ENCODE measurements at regions not wholly inside any gene's neighbourhood (a gene's known extent, or its start where the extent isn't known, plus 50 kb on each side); places are given as distances from the start of the nearest gene placed in this dataset.

GRCh38 chr4:120225527-120225926, 158.9 kb upstream of the MAD2L1 start:
- TF ChIP-seq, protein P1, sequence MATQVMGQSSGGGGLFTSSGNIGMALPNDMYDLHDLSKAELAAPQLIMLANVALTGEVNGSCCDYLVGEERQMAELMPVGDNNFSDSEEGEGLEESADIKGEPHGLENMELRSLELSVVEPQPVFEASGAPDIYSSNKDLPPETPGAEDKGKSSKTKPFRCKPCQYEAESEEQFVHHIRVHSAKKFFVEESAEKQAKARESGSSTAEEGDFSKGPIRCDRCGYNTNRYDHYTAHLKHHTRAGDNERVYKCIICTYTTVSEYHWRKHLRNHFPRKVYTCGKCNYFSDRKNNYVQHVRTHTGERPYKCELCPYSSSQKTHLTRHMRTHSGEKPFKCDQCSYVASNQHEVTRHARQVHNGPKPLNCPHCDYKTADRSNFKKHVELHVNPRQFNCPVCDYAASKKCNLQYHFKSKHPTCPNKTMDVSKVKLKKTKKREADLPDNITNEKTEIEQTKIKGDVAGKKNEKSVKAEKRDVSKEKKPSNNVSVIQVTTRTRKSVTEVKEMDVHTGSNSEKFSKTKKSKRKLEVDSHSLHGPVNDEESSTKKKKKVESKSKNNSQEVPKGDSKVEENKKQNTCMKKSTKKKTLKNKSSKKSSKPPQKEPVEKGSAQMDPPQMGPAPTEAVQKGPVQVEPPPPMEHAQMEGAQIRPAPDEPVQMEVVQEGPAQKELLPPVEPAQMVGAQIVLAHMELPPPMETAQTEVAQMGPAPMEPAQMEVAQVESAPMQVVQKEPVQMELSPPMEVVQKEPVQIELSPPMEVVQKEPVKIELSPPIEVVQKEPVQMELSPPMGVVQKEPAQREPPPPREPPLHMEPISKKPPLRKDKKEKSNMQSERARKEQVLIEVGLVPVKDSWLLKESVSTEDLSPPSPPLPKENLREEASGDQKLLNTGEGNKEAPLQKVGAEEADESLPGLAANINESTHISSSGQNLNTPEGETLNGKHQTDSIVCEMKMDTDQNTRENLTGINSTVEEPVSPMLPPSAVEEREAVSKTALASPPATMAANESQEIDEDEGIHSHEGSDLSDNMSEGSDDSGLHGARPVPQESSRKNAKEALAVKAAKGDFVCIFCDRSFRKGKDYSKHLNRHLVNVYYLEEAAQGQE (IDR thresholded peaks at IDR 0.05; ENCODE audit: low read depth) = no peak
- TF ChIP-seq MAX (IDR thresholded peaks at IDR 0.05) (no peak), RAD21 (IDR thresholded peaks at IDR 0.05; ENCODE audit: low read depth) (no peak), TCF12 (IDR thresholded peaks at IDR 0.05; ENCODE audit: low read depth) (no peak), CREB1 (IDR thresholded peaks at IDR 0.05; ENCODE audit: low read depth) (no peak), CEBPB (IDR thresholded peaks at IDR 0.05) (no peak), YY1 (IDR thresholded peaks at IDR 0.05; ENCODE audit: low read depth) (no peak), EP300 (IDR thresholded peaks at IDR 0.05; ENCODE audit: borderline replicate concordance) (no peak), FOXM1 (IDR thresholded peaks at IDR 0.05; ENCODE audit: borderline replicate concordance, low read depth) (no peak), TAF1 (IDR thresholded peaks at IDR 0.05; ENCODE audit: low read depth) (no peak), TEAD4 (IDR thresholded peaks at IDR 0.05) (no peak)

All from Ishikawa (cell line).